Mammary epithelial cell (primary cell): ENCODE measurements at regions not wholly inside any gene's neighbourhood (a gene's known extent, or its start where the extent isn't known, plus 50 kb on each side); places are given as distances from the start of the nearest gene placed in this dataset.

Experiments
- EZH2 ChIP-seq: IDR thresholded peaks from 2 replicates; pipeline ENCODE4 v1.6.1; 2012; ENCODE audit warnings: low read length, inconsistent platforms, borderline replicate concordance
- TF ChIP-seq, protein P1 (sequence below), 2 donors: IDR thresholded peaks in 1 of 2; conservative IDR thresholded peaks in 1 of 2; 2 replicates each; pipeline ENCODE4 v1.5.1; 2011 to 2012; ENCODE audit warnings: inconsistent platforms in 2 of 2, low read length in 2 of 2, mild to moderate bottlenecking in 2 of 2, control low read depth in 1 of 2, low read depth in 1 of 2; ENCODE audit not compliant: insufficient read depth in 1 of 2; ENCODE audit errors: extremely low read depth in 1 of 2

DNA sequence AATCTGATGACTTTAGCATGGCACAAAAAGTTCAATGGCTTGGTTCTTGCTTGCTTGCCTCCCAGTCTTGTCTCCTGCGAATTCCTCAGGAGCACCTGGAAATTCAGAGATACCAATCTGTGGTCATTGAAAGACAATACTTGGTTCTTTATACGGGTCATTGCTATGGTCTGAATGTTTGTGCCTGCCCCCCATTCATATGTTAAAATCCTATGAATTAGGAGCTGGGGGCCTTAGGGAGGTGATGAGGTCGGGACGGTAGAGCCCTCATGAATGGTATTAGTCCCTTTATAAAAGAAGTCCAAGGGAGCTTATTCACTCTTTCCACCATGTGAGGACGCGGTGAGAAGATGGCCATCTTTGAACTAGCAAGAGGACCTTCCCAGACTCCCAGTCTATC, 721.8 kb downstream of the UTRN start:
- TF ChIP-seq, protein P1, sequence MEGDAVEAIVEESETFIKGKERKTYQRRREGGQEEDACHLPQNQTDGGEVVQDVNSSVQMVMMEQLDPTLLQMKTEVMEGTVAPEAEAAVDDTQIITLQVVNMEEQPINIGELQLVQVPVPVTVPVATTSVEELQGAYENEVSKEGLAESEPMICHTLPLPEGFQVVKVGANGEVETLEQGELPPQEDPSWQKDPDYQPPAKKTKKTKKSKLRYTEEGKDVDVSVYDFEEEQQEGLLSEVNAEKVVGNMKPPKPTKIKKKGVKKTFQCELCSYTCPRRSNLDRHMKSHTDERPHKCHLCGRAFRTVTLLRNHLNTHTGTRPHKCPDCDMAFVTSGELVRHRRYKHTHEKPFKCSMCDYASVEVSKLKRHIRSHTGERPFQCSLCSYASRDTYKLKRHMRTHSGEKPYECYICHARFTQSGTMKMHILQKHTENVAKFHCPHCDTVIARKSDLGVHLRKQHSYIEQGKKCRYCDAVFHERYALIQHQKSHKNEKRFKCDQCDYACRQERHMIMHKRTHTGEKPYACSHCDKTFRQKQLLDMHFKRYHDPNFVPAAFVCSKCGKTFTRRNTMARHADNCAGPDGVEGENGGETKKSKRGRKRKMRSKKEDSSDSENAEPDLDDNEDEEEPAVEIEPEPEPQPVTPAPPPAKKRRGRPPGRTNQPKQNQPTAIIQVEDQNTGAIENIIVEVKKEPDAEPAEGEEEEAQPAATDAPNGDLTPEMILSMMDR (conservative IDR thresholded peaks at IDR 0.05 in 1 of 2, IDR thresholded peaks at IDR 0.05 in 1 of 2; ENCODE audit: extremely low read depth in 1 of 2, insufficient read depth in 1 of 2, low read depth in 1 of 2, low read length in 2 of 2), result no peak
- TF ChIP-seq EZH2, result no peak
